ENCODE measurements at regions not wholly inside any gene's neighbourhood (a gene's known extent, or its start where the extent isn't known, plus 50 kb on each side); places are given as distances from the start of the nearest gene placed in this dataset.
"Not testable (repeated sequence)": the region's sequence is repeated elsewhere in the genome, so short reads cannot be mapped to it uniquely, and the experiment has no call there.

- DNase-seq (ENCODE audit: low read depth): peak; percentile 87
These were observed 119.3 kb upstream of the CACNA2D1 start for GRCh38 chr7:82562716-82563404.

GRCh38 chr7:82559193-82559805 lies 115.7 kb upstream of the CACNA2D1 start:
- DNase-seq (ENCODE audit: low read depth): no peak

GRCh38 chr7:82549616-82550285 lies 106.2 kb upstream of the CACNA2D1 start:
- DNase-seq (ENCODE audit: low read depth): no peak

DNA sequence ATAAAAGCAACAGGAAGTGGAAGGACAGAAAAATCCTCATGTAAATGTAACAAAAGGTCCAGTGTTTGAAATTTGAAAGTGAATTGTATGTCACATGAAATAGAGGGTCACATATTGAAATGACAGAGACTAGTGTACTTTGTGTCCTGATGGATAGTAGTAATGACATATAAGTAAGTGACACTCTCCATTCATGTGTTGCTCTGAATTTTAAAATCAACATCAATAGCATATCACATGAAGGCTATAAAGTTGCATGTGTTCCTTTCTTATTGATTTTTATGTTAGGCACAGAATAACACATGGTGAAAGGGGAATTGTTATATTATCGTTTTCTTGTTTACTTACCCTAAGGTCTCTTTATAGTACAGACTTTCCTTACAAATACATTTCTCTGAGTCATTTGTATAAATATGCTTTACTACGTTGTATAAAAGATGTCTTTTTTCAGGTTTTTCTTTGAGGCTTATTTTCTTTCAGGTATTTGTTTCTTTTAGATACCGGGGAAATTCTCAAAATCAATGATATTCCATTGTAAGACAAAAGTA lies 104.6 kb upstream of the CACNA2D1 start:
- no peak for DNase-seq (ENCODE audit: low read depth)

DNA sequence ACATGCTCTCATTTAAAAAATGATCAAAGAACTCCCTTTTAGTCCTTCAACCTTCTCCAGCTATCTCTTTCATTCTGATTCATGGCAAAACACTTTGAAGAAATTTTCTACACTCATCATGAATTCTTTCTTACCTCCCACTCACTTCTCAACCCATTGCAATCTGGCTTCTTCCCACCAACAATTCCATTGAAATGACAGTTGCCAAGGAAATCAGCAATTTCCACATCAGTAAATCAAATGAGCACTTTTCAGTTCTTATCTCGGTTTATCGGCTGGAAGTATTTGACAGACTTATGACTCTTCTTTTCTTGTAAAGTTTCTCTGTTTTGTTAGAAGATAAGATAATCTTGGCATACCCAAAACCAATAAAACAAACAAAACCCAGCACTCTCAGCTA lies 99.1 kb upstream of the CACNA2D1 start:
- DNase-seq (ENCODE audit: low read depth): peak; percentile 97

GRCh38 chr7:82539969-82540368 lies 96.4 kb upstream of the CACNA2D1 start:
- DNase-seq (ENCODE audit: low read depth): no peak

GRCh38 chr7:82534684-82535083 lies 91.1 kb upstream of the CACNA2D1 start:
- DNase-seq (ENCODE audit: low read depth): peak; percentile 87

DNA sequence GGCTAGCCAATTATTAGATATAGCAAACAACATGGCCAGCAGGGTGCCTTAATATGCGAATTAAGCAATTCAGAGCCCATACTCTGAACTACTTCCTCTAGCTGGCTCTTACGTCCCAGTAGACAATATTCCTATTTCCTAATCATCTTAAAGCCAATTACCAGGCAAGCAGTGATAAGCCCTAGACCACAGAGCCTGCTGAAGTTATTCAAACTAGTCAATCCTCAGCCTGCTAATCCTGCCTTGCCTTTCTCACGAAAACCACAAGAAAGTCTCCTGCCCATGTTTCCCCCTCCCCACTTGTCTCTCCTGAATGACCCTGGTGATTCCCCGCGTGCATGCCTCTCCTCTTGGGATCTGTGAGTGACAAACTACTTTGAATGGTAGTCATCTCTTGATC lies 86.8 kb upstream of the CACNA2D1 start:
- DNase-seq (ENCODE audit: low read depth): peak; percentile 74

- DNase-seq (ENCODE audit: low read depth): peak; percentile 75
These were observed 85.2 kb upstream of the CACNA2D1 start for GRCh38 chr7:82528577-82529310.

- DNase-seq (ENCODE audit: low read depth): peak; percentile 76
These were observed 84.3 kb upstream of the CACNA2D1 start for GRCh38 chr7:82527851-82528250.

DNA sequence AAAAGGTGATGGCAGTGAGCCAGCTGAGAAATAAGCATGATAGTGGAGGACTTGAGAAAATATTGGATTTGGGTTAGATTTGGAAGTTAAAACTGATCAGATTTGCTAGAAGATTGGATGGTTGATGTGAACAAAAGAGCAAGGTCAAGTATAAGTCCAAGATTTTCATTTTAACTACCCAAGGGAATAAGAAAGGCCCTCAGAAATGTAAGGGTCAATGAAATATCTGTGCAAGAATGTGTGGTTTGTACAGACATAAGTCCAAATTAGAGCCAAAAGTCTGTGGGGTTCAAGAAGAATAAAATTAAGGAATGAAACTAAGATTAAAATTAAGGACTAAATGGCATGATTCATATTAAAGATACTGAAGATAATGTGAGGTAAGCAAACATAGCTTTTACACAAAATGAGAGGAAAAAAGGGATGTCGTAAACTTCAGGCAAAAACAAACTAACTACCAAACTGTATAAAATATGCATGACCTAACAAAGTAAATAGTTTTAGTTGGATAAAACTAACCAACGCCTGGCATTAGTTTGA lies 78.4 kb upstream of the CACNA2D1 start:
- peak; percentile 17 for DNase-seq (ENCODE audit: low read depth)

- DNase-seq (ENCODE audit: low read depth): no peak
These were observed 73.5 kb upstream of the CACNA2D1 start for GRCh38 chr7:82517050-82517449.

DNA sequence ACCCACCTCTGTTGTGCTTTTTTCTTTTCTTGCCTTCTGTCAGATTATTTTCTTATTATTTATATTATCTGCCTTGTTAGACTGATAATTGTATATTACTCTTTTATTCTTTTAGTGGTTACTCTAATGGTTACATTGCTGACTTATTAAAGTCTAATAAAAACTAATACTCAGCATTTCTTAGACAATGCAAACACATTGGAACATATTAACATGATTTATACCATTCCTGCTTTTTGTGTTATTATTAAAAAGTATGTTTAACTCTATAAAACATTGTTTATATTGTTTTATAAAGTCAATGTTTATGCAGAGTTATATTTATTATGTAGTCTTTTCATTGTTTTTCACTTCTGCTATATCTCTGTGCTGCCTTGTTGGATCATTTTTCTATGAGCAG lies 68.0 kb upstream of the CACNA2D1 start:
- DNase-seq (ENCODE audit: low read depth): no peak

DNA sequence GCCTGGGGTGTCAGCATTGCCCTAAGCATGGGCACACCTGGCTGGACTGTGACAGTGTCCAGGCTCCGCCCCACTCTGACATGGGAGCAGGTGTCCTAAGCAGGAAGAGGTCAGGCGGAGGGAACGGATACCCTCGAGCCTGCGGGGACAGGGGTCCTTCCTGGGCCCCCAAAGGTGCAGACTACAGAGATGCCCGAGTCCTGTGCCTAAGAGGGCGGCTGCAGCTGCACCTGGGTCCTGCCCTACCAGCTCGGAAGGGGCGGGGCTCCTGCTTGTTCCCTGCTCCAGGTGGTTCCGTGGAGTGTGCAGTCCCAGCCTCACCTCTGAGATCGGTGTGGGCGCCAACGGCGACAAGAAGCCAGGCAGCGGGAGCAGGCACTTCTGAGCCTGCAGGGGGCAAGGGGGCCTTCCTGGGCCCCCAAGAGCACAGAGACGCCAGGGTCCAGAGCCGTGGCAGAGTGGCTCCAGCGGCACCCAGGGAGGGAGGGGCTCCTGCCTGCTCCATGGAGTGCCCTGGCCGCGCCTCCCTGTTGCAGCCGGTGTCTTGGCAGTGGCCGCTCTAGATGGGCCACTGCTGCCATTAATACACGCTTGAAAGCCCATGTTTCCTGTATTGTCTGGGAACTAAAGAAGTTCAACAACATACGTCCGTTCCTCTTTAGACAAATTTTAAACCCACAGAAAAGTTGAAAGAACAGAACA lies 64.5 kb upstream of the CACNA2D1 start:
- DNase-seq (ENCODE audit: low read depth): no peak

DNA sequence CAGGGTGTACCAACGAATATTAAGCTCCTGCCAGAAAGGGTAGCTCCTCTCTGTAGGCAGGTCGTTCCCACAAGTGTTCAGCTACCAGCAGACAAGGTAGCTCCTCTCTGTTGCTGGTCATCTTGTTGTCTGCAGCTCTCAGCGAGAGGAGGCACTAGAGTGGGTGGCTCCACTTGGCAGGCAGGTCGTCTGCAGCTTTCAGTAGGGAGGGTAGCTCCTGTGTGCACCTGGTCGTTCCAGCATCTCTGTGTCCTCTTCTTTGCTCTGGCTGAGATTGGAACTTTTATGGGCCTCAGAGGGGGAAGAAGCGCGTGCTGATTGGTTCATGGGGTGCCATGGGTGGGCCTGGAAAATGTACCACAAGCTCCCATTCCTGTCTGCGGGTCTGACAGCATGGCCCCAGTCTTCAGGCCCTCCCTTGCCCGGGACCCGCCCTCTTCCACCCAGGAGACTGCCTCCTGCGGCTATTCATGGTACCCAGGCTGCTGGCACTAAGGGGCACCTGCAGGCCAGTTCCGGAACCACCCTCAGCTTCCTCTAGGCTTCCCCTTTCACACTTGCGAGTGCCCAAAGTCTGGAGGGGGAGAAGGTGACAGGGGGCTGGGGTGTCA lies 63.9 kb upstream of the CACNA2D1 start:
- DNase-seq (ENCODE audit: low read depth): no peak

- DNase-seq (ENCODE audit: low read depth): peak; percentile 39
These were observed 63.1 kb upstream of the CACNA2D1 start for GRCh38 chr7:82506702-82507101.

- DNase-seq (ENCODE audit: low read depth): peak; percentile 30
These were observed 62.6 kb upstream of the CACNA2D1 start for GRCh38 chr7:82506208-82506607.

GRCh38 chr7:82501346-82501745 lies 57.8 kb upstream of the CACNA2D1 start:
- DNase-seq (ENCODE audit: low read depth): no peak

GRCh38 chr7:82499546-82499945 lies 56.0 kb upstream of the CACNA2D1 start:
- DNase-seq (ENCODE audit: low read depth): not testable (repeated sequence)

DNA sequence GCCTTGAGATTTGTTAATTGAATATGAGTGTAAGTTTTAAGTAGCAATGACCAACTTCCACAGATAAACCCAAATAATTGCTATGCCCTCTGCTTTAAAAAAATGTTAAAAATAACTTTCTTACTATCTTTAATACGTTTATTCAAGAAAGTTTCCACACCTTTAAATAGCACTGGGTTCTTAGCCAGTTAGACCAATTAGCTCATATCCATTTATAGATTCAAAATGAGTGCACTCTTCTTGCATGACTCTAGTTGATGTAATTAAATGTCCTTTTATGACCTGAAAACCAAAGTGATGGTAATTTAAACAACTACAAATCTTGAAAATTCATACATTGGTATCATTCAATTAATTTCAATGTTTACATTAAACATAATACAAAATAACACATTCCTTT lies 50.8 kb upstream of the CACNA2D1 start:
- no peak for DNase-seq (ENCODE audit: low read depth)
